Activated T-helper 9 cell treated with anti-CD3 and anti-CD28 coated beads, Interleukin-2, amount 50 U/mL, for 16 hours (primary cell): ENCODE measurements at regions not wholly inside any gene's neighbourhood (a gene's known extent, or its start where the extent isn't known, plus 50 kb on each side); places are given as distances from the start of the nearest gene placed in this dataset.

Experiments used
- DNase-seq: peaks from one replicate; pipeline ENCODE4 v3.0.0-alpha.2; 2020; ENCODE audit warnings: low read depth

- DNase-seq: no peak
These were observed 110.7 kb upstream of the CTSC start for GRCh38 chr11:88448131-88448670.

- DNase-seq: no peak
These were observed 109.7 kb upstream of the CTSC start for GRCh38 chr11:88447281-88447680.

- no peak for DNase-seq
These were observed 101.8 kb upstream of the CTSC start for GRCh38 chr11:88439356-88439755.

GRCh38 chr11:88438721-88439120, 101.2 kb upstream of the CTSC start:
- DNase-seq: no peak

GRCh38 chr11:88435415-88435814, 97.9 kb upstream of the CTSC start:
- no peak for DNase-seq

GRCh38 chr11:88434333-88434976, 96.9 kb upstream of the CTSC start:
- no peak for DNase-seq

- DNase-seq: no peak
These were observed 96.1 kb upstream of the CTSC start for GRCh38 chr11:88433536-88434230.

GRCh38 chr11:88431675-88432341, 94.3 kb upstream of the CTSC start:
- no peak for DNase-seq

GRCh38 chr11:88428959-88429358, 91.4 kb upstream of the CTSC start:
- no peak for DNase-seq

- DNase-seq: no peak
These were observed 90.2 kb upstream of the CTSC start for GRCh38 chr11:88427719-88428118.

- DNase-seq: no peak
These were observed 87.3 kb upstream of the CTSC start for GRCh38 chr11:88424881-88425280.

GRCh38 chr11:88421530-88421929, 84.0 kb upstream of the CTSC start:
- DNase-seq: peak; percentile 10

- DNase-seq: no peak
These were observed 82.7 kb upstream of the CTSC start for GRCh38 chr11:88420165-88420791.

- DNase-seq: no peak
These were observed 81.0 kb upstream of the CTSC start for GRCh38 chr11:88418508-88418907.

- DNase-seq: no peak
These were observed 78.0 kb upstream of the CTSC start for GRCh38 chr11:88415495-88415894.

- no peak for DNase-seq
These were observed 77.5 kb upstream of the CTSC start for GRCh38 chr11:88414981-88415413.

- DNase-seq: no peak
These were observed 76.9 kb upstream of the CTSC start for GRCh38 chr11:88414385-88414861.

- no peak for DNase-seq
These were observed 73.7 kb upstream of the CTSC start for GRCh38 chr11:88411265-88411664.

- DNase-seq: no peak
These were observed 73.1 kb upstream of the CTSC start for GRCh38 chr11:88410656-88411055.

GRCh38 chr11:88410056-88410455, 72.5 kb upstream of the CTSC start:
- DNase-seq: no peak

GRCh38 chr11:88406876-88407275, 69.3 kb upstream of the CTSC start:
- no peak for DNase-seq

GRCh38 chr11:88405853-88406252, 68.3 kb upstream of the CTSC start:
- no peak for DNase-seq
